ENCODE measurements at regions not wholly inside any gene's neighbourhood (a gene's known extent, or its start where the extent isn't known, plus 50 kb on each side); places are given as distances from the start of the nearest gene placed in this dataset.

DNA sequence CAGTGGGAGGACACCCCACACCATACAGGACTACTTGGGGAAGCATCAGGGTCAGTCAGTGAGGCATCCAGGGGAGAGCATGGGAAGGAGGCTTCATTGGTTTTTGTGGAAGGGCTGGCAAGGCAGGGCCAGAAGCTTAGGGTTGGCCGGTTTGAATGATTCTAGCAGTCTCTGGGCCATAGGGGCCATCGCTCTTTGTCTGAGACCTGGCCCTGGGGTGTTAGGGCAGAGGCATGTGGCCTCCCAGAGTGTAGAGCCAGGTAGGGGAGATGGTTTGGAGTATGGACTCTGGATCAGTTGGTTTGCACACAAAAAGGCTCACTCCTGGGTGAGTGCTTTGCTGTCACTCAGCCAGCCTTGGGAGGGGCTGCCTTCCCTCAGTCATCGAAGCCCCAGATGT, 98.5 kb downstream of the GLI2 start:
- ChIA-PET POLR2A (no interaction called here), CTCF (ENCODE audit: low intra/inter-chr PET ratio, low total read pairs) (no interaction called here)
- intact Hi-C loops (cut with micrococcal nuclease; ENCODE audit: unreplicated experiment) (no loop called here), in situ Hi-C loops (cut with HindIII; ENCODE audit: extremely low pct_ligation_motif_present, low pct_unique_long_range_greater_than_20kb) (no loop called here)
- no peak for DNase-seq (ENCODE audit: low spot score)
- no peak for FAIRE-seq
- Histone ChIP-seq H3K4me3 (replicated peaks in 1 of 3; ENCODE audit: insufficient read depth in 1 of 3, low read depth in 2 of 3, low read length in 3 of 3) (no peak overlapping the region), H4K20me1 (ENCODE audit: insufficient read depth, low read length) (no peaks in the 10 kb centered on the region; the same call in 1 of the 2 replicates), H3K36me3 (replicated peaks in 1 of 2; ENCODE audit: control insufficient read depth in 1 of 2, insufficient read depth in 2 of 2, low read length in 2 of 2) (no peaks in the 10 kb centered on the region), H3K27ac (ENCODE audit: extremely low read length, insufficient read depth, low read length) (no peak overlapping the region), H3K9me3 (ENCODE audit: low read length) (no peaks in the 10 kb centered on the region), H3K79me2 (ENCODE audit: insufficient read depth, low read length) (no peaks in the 10 kb centered on the region), H3K4me2 (ENCODE audit: low read depth, low read length) (no peak overlapping the region), H2AFZ (ENCODE audit: low read length) (no peak overlapping the region), H3K9ac (ENCODE audit: insufficient read depth, low read depth, low read length) (no peak overlapping the region), H3K27me3 (ENCODE audit: control insufficient read depth in 1 of 2, insufficient read depth in 2 of 2, low read length in 2 of 2) (peaks cover 3 to 39% of the 10 kb centered on the region in 2 experiments; a peak in 4 of 5 replicates), H3K4me1 (ENCODE audit: insufficient read depth, low read length) (no peaks in the 10 kb centered on the region)
- TF ChIP-seq REPIN1 (CRISPR knock-in tag; IDR thresholded peaks at IDR 0.05; ENCODE audit: borderline replicate concordance, low read depth) = no peak
- TF ChIP-seq ZNF432 (CRISPR knock-in tag; IDR thresholded peaks at IDR 0.05; ENCODE audit: borderline replicate concordance) = no peak
- no peak for TF ChIP-seq FOXA3 (CRISPR knock-in tag; IDR thresholded peaks at IDR 0.05)
- TF ChIP-seq, protein P1, sequence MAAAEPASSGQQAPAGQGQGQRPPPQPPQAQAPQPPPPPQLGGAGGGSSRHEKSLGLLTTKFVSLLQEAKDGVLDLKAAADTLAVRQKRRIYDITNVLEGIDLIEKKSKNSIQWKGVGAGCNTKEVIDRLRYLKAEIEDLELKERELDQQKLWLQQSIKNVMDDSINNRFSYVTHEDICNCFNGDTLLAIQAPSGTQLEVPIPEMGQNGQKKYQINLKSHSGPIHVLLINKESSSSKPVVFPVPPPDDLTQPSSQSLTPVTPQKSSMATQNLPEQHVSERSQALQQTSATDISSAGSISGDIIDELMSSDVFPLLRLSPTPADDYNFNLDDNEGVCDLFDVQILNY (CRISPR knock-in tag; conservative IDR thresholded peaks at IDR 0.05) = no peak
- no peak for TF ChIP-seq HNF4G (IDR thresholded peaks at IDR 0.05; ENCODE audit: borderline replicate concordance, low read depth, low read length)
- no peak for TF ChIP-seq HNF4G (CRISPR knock-in tag; IDR thresholded peaks at IDR 0.05; ENCODE audit: borderline replicate concordance, low read depth)
- TF ChIP-seq, protein P2, sequence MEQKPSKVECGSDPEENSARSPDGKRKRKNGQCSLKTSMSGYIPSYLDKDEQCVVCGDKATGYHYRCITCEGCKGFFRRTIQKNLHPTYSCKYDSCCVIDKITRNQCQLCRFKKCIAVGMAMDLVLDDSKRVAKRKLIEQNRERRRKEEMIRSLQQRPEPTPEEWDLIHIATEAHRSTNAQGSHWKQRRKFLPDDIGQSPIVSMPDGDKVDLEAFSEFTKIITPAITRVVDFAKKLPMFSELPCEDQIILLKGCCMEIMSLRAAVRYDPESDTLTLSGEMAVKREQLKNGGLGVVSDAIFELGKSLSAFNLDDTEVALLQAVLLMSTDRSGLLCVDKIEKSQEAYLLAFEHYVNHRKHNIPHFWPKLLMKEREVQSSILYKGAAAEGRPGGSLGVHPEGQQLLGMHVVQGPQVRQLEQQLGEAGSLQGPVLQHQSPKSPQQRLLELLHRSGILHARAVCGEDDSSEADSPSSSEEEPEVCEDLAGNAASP (CRISPR knock-in tag; IDR thresholded peaks at IDR 0.05; ENCODE audit: borderline replicate concordance) = no peak
- TF ChIP-seq ZNF674 (CRISPR knock-in tag; IDR thresholded peaks at IDR 0.05; ENCODE audit: low read depth) = no peak
- BruUV-seq (replicated peaks) = no TSS peak
- 18% methylated on average over 3 of the region's 3 CpGs for WGBS (ENCODE audit: low lambda C conversion rate)
- no peak for ATAC-seq

Measured in HepG2 (cell line).